Activated CD8-positive, alpha-beta memory T cell treated with anti-CD3 and anti-CD28 coated beads for 1 hour (primary cell): ENCODE measurements at regions not wholly inside any gene's neighbourhood (a gene's known extent, or its start where the extent isn't known, plus 50 kb on each side); places are given as distances from the start of the nearest gene placed in this dataset.

ENCODE experiments used
- DNase-seq, 2 donors: peaks; one replicate each; pipeline ENCODE4 v3.0.0-alpha.2; 2020; ENCODE audit warnings: low read depth in 1 of 2; ENCODE audit errors: extremely low read depth in 1 of 2

DNA sequence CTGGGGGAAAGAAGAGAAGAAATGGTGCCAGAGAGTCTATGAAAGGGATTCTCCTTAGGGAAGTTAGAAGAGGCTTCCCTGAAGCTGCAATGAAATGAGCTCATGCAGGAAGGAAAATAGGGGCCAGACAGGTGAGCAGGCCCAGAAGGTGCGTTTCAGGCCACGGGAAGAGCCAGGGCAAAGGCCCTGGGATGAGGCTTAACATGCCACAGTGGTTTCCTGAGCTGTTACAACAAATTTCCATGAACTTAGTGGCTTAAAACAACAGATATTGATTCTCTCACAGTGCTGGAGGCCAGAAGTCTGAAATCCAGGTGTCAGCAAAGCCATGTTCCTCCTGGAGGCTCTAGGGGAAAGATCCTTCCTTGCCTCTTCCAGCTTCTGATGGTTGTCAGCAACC is 167.9 kb downstream of the TFAP2C start:
- no peak for DNase-seq

DNA sequence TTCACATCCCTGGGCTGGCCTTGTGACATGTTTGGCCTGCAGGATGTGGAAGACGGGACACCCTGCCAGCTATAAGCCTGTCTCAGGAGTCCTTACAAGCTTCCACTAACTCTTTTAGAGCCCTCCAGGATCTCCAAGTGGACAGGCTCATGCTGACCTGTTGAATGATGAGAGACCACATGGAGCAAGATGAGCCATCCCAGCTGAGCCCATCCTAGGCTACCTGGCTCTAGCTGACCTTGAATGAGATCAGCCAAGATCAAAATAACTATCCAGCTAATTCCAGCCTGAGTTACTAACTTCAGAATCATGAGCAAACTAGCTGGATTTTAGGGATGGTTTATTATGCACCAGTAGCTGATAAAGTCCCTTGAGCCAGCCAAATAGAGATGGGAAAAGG is 169.5 kb downstream of the TFAP2C start:
- DNase-seq = no peak

DNA sequence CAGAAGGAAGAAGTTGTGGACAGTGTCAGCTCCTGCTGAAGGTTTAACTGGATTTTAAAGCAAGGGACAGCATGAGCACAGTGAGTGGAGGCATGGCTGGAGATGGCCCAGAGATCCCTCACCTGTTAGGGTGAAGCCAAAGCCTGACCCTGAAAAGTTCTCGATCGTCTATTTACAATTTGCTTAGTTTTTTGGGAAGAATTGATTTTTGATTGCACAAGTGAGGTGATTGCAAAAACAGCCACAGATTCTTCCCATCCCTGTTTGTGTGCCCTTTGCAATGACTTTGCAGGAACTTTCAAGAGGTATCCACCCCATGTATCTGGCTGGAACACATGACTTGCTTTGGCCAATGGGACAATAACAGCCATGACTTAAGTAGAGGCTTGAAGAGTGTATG is 170.1 kb downstream of the TFAP2C start:
- no peak for DNase-seq

DNA sequence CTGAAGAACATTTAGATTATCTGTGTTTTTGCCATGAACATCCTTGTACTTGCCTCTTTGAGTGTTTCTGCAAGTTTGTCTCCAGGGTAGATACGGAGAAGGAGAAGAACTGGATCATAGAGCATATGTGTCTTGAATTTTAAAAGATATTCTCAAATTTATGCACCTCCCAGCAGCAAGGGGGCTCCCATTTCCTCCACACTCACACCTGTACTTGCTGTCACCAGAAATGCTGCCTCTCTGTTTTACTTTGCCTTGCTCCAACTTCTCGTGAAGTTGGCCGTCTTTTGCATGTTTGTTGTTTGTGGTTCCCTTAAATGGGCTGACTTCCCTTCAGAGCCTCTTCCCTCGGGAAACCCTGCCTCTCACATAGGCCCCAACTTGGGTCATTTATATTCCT is 171.0 kb downstream of the TFAP2C start:
- DNase-seq = no peak

DNA sequence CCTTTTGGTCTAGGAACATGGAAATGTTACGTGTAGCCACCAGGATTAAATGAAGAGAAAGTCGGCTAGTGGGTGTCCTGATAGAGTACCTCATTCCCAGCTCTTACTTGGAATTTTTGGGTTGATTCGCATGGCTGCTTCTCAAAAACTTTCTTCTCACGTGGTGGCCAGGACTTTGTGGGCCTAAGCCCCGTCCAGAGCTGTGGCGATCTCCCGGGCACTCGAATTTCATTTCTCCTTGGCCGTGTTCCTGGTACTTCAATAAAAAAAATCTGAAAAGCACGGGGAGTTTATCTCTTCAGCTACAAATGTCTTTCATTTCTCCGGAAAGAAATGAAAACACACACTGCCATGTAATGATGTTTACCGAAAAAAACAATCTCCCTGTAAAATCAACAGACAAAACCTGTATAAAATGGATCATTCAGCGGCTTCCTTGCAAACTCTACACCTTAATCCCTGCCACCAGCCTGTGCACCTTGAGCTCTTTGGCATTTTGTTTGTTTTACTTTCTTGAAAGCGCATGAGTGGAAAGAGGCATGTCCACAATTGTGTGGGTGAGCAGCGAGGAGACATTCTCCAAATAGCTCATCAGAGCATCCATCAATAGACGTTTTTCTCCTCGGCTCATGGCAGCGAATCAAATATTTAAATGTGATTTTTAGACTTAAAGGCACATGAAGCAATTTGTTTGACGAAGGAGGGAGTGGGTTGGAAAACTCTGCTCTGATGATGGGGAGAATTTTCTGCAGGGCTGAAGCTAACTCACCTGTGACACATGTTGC is 173.1 kb downstream of the TFAP2C start:
- DNase-seq = no peak

DNA sequence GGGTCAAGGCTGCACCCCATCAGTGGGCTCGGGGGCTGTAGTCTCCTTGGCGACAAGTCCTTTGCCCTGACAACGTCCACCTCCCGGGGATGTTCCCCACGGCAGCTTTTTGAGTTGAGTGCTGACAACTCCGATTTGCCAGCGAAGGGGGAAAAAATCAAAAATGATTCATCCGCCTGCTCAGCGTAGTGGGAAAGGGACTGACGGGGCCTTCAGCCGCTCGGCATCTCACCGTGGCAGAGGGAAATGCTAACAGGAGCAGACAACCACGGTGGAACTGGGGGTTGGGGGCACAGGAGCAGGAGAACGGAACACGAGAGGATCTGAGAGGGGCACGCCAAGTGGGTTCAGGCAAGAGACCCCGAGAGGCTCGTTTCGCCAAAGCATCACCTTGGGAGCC is 173.7 kb downstream of the TFAP2C start:
- DNase-seq = no peak

DNA sequence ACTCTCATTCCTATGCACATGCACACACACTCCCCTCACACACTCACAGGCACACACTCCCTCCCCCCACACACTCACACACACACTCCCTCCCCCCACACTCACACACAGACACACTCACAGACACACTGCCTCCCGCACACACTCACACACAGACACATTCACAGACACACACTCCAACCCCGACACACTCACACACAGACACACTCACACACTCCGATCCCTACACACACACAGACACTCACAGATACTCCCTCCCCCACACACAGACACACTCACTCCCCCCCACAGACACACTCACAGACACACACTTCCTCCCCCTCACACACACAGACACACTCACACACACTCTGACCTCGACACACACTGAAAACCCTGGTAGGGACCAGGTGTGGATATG is 176.2 kb downstream of the TFAP2C start:
- DNase-seq = no peak

DNA sequence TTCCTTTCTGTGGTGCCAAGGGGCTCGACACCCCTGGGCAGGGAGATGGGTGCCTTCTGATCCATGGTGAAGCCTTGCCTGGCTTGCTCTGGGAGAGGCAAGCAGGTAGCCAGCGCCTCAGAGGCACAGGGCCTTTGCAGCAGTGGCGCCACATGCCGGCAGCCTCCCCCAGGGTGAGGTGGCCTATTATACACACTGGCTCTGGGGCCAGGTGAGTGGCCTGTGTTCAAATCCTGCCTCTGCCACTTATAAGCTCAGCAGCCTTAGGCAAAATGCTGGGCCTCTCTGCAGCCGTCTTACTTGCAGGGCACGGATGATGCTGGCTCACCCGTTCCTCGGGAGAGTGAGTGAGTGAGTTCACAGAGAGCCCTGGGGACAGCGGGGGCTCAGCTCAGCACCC is 176.9 kb downstream of the TFAP2C start:
- DNase-seq = no peak

DNA sequence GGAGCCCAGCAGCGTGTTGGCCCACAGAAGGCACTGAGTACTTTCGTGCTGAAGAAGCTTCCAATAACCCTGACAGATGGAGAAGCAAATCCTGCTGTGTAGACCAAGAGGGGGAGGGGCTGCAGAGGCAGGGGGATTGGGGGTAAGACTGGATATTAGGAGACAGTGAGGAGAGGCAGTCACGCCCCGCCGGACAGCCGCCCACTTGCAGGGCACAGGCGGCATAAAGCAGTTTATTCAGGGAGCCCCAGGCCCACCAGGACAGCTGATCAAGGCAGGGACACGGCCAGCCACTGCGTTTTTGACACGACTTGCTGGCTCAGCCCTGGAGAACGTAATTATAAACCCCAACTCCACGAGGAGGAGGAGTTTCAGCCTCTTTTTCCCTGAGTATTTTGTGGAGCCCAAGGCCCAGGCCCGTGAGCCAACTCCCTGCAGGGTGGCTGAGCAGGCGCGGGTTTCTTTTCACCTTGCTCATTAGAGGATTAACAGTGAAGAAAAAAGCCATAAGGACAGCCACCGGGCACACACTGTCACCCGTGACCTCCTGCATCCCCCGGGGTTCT is 177.9 kb downstream of the TFAP2C start:
- no peak for DNase-seq

DNA sequence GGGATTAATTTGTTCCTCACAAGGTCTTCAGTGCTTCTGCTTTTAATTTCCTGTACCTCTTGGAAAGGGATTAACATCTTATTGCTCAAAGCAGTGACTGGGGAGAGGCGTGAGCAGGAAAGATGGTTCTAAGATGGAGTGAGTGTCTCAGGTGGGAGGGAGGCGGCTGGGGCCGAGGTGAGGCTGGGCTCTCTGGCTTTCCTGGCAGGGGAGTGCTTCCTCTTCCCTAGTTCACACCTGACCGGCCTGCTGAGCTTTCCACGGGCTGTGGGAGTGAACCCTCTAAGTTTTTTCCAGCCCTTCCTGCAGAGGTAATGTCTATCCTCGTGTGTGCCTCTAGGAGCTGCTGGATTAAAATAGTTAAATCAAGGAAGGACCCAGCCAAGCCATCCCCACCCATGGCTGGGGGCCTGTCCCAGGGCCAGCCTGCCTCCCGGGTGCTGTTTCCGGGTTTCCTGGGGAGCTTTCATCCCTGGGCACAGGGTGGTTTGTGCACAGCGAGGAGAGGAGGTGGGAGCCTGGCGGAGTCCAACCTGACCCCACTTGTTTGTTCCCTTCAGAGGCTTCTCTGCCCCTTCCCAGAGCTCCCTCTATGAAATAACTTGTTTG is 179.1 kb downstream of the TFAP2C start:
- no peak for DNase-seq

DNA sequence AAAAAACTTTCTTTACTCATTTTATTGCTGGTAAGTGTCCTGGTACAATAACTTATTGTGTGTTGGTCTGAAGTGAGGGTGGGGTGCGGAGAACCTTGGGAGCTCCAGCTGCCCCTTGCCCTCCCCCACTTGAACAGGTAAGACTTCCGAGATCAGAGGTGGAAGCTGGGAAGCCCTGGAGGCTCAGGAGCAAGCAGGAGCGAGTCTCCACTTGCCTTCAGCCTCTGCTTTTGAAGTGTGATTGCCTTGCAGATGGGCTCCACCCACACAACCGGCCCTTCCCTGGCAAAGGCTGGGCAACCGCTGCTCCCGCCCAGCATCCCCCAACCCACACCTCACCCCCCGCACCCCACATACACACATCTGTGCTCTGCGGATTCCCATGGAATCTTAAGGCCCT is 179.6 kb downstream of the TFAP2C start:
- DNase-seq = no peak

DNA sequence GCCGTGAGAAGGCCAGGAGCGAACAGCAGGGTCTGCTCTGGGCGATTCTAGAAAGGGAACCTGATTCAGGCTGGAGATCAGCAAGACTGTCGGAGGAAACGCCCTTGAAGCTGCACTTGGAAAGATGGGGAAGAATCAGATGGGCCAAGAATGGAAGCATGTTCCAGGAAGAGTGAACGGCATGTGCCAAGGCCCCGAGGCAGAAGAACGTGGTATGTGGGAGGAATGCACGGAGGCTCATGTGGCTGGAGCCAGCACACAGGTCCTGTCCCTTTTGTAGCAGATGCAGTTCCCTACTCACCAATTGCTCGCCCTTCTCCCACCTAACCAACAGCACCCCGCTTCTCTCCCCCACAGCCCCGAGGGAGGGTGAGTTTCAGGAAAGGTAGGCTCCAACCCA is 180.6 kb downstream of the TFAP2C start:
- no peak for DNase-seq

DNA sequence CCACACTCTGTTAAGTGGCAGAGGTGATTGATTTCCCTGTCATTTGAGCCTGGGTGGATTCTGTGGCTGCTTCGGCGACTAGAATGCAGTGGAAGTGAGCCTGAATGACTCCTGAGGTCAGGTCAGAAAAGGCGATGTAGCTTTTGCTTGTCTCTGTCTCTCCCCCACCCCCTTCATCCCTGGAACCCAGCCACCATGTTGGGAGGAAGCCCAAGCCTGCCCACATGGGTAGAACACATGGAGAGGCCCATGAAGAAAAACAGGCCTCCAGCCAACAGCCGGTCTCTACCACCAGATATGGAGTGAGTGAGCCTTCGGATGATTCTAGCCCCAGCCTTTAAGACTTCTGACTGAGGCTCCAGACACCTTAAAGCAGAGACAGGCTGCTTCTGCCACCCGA is 181.0 kb downstream of the TFAP2C start:
- no peak for DNase-seq

DNA sequence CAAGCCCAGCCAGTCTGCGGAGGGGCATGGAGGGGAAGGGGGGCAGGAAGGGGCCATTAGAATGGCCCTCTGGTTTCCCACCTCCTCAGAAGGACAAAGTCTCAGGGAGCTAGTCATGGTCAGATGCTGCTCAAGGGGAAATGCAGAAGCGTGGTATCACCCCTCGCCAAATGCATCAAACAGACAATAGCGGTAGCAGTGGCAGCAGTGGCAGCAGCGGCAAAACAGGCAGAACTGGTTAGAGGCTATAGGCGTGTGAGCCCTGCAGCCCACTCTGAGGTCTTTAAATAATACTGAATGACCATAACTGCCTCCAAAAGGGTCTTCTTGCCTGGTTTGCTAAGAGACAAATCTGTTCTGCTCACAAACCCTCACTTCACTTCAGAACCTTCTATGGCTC is 186.7 kb downstream of the TFAP2C start:
- no peak for DNase-seq

DNA sequence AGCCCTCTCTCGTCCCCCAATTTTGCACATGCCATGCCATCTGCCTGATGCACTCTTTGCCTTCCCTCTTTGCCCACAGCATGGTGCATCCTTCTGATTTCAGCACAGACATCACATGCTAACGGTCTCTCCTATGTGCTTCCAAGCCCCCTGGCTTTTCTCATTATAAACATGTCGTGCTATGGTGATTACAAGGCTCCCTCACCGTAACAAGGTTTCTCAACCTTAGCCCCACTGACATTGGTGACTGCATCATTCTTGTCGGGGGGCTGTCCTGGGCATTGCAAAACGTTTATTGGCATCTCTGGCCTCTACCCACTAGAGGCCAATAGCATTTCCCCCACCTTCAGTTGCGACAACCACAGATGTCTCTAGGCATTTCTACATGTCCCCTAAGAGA is 187.2 kb downstream of the TFAP2C start:
- DNase-seq = no peak

DNA sequence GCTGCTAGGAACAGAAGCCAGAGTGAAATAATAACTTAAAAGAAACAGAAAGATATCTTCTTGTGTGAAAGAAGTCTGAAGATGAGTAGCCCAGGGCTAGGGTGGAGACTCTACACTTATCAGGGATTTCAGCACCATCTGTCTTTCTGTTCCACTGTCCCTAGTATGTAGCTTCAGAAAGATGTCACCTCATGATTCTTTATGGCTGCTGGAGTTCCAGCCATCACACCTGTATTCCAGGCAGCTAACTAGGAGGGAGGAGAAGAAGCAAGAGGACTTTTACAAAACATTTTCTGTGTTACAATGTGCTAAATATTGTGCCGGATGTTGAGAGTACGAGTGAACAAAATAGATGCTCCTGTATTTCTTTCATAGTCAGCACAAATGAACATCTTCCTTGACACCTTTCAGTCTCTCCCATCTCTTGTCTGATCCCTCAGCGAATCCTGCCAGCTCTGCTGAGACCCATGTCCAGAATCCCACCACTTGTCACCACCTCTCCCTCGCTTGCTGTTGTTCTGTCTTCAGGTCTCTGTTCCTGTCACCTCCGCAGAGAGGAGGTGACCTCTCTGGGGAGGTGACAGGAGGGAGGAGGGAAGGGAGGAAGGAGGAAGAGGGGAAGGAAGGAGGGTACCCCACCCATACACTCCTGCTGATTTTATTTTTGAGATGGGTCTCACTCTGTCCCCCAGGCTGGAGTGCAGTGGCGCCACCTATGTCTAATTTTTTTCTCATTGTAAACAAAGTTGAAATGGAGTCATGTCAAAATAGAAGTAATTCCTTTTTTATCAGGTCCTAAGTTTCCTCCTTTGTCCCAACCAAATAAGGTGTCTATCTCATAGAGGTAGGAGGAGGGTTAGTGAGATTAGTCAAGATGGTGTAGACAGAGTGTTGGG is 188.9 kb downstream of the TFAP2C start:
- no peak for DNase-seq

DNA sequence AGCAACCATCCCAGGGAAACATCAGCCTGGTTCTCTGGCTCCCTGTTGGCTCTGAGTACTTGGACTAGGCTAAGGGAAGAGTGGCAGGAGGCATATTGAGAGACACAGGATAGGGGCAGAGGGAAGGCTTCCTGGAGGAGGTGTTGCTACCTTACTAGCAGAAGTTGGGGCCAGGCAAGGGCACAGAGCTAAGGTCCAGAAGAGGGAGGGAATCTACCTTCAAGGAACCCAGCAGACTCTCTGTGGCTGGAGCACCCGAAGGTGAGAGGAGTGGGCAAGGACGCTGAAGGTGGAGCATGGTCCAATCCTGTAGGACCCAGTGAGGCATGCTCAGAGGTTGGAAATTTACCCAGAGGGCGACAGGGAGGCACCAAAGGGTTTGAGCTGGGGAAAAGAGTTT is 191.9 kb downstream of the TFAP2C start:
- DNase-seq = no peak

DNA sequence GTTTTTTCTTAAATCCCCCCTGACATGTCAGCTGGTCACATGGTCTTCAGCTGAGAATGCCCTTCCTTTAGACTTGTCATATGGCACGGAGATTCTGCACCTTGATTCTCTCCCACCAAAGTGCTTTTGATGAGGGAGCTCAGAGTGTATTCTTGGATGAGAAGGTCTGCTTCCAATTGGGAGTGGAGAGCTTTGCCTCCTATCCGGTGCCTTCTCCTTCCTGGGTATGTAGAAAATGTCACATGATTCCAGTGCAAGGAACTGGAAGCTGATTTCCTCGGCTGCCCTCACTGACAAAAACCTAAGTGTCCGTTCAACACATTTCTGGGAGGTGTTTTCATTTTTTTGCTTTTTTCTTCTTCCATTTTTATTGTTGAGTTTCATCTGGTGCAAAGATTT is 197.2 kb downstream of the TFAP2C start:
- no peak for DNase-seq

DNA sequence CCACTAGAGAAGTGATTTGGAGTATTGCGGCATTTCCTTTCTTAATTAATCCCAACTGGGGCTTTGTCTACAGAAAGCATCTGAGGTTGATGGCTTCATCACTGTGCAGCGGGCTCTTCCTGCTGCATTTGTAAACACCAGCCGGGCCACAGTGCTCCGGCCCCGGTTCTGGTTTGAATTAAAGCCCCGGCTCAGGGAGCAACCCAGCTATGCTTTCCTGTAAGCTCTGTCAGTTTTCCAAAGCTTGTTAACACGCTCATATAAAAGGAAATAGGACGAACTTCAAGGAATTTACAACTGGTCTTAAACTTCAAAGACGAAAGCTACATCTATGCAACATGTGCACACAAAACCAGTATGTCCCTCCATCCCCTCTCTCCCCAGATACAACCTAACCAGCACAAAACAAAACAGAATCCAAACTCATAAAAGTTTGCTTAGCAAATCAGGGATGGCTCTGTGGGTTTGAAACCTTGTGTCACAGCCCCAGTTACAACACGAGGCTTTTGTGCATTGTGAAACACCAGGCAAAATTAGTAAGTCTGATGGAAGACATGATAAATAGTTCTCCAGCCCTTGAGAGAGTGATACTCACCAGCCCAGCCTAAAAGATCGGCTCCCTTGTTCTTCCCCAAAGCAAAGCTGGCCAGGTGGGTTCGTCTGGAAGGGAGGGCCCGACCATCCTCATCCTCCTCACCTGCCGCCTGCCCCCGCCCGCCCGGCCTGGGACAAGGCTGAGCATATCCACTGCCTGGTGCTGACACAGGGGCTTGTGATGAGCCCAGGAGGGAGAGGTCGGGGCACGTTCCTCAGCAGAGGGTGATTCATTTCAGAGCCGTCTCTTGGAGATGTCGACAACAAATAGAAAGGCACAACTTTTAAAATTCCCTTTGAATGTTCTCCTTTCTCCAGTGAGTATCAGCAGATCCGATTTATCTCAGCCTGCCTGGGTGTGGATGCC is 197.9 kb downstream of the TFAP2C start:
- DNase-seq = no peak

DNA sequence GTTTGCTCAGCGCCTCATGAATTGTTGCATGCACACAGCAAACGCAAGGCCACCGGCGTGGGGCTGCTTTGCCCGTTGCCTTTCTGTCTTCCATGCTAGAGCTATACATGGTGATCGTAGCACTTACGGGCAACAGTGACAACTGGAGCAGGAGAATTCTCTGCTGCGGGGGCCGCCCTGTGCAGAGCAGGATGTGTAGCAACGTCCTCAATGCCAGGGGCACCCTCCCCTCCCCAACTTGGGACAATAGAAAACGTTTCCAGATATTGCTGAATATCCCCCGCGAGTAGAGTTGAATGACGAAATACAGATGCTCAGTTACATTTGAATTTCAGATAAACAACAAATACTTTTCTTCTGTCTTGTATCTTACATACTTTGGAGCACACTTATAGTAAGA is 198.7 kb downstream of the TFAP2C start:
- no peak for DNase-seq
